Right lobe of liver (tissue), 4 donors: ENCODE measurements at regions not wholly inside any gene's neighbourhood (a gene's known extent, or its start where the extent isn't known, plus 50 kb on each side); places are given as distances from the start of the nearest gene placed in this dataset.

ENCODE experiments used
- POLR2A ChIP-seq: fragments of 450-650 bp; IDR thresholded peaks from one replicate; pipeline ENCODE4 v1.6.1; 2017; ENCODE audit warnings: antibody characterized with exemption, mild to moderate bottlenecking
- TF ChIP-seq, protein P1 (sequence below), 4 donors: fragments of 200-600 bp in 3 of 4; fragments of 450-650 bp in 1 of 4; IDR thresholded peaks; one replicate each; pipeline versions ENCODE4 v1.5.1 to v1.8.0; 2016 to 2022; ENCODE audit warnings: antibody characterized with exemption in 4 of 4, mild to moderate bottlenecking in 2 of 4
- donor health status: DM: no; HTN: no; CAD: no.
- donor health status: DM: no; HTN: no; CAD: no.
- donor health status: DM: no; HTN: yes; CAD: no.

GRCh38 chr13:44249431-44249836, 124.2 kb upstream of the SERP2 start:
- TF ChIP-seq, protein P1, sequence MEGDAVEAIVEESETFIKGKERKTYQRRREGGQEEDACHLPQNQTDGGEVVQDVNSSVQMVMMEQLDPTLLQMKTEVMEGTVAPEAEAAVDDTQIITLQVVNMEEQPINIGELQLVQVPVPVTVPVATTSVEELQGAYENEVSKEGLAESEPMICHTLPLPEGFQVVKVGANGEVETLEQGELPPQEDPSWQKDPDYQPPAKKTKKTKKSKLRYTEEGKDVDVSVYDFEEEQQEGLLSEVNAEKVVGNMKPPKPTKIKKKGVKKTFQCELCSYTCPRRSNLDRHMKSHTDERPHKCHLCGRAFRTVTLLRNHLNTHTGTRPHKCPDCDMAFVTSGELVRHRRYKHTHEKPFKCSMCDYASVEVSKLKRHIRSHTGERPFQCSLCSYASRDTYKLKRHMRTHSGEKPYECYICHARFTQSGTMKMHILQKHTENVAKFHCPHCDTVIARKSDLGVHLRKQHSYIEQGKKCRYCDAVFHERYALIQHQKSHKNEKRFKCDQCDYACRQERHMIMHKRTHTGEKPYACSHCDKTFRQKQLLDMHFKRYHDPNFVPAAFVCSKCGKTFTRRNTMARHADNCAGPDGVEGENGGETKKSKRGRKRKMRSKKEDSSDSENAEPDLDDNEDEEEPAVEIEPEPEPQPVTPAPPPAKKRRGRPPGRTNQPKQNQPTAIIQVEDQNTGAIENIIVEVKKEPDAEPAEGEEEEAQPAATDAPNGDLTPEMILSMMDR (IDR thresholded peaks at IDR 0.05), result no peak
- no peak for TF ChIP-seq POLR2A
